ENCODE measurements at regions not wholly inside any gene's neighbourhood (a gene's known extent, or its start where the extent isn't known, plus 50 kb on each side); places are given as distances from the start of the nearest gene placed in this dataset.

DNA sequence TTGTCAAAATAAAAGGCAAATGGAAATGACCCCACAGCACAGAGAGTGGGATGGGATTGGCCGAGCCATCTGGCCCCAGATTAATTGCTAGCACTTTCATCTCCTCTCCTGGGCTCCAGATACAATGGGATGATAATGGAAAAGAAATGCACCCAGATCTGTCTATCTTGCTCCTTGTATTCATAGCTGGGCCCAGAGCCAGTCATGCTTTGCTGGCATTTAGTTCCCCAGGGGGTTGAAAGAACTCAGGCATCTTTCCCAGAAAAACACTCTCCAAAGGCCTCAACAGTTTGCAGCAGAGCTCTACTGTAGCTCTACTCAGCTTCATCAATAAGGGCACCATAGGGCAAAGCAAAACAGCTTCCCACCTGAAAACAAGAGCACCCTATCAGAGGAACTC is 116.0 kb upstream of the FOXA2 start:
- H3K27ac ChIP-seq (ENCODE audit: low read depth in 1 of 2, low read length in 2 of 2): no peak overlapping the region
- 79% methylated on average over 1 of the region's 1 CpG for WGBS
- TF ChIP-seq GABPA (IDR thresholded peaks at IDR 0.05 in 1 of 2, conservative IDR thresholded peaks at IDR 0.05 in 1 of 2): no peak
- no peak for TF ChIP-seq FOXA1 (IDR thresholded peaks at IDR 0.05)
- no peak for TF ChIP-seq EGR1 (IDR thresholded peaks at IDR 0.05; ENCODE audit: low read depth in 2 of 2)
- no peak for TF ChIP-seq SP1 (IDR thresholded peaks at IDR 0.05)
- TF ChIP-seq NR2F2 (IDR thresholded peaks at IDR 0.05): no peak
- TF ChIP-seq, protein P1, sequence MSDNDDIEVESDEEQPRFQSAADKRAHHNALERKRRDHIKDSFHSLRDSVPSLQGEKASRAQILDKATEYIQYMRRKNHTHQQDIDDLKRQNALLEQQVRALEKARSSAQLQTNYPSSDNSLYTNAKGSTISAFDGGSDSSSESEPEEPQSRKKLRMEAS (IDR thresholded peaks at IDR 0.05): no peak
- no peak for TF ChIP-seq TAF1 (conservative IDR thresholded peaks at IDR 0.05)
- peaks cover 0 to 7% (median 0%) of the 10 kb centered on the region in 4 donors for H3K9me3 ChIP-seq (ENCODE audit: control insufficient read depth in 4 of 4, low read length in 3 of 4)
- no peak for DNase-seq (ENCODE audit: low spot score)
- no peaks in the 10 kb centered on the region for H3K4me1 ChIP-seq (ENCODE audit: control insufficient read depth in 4 of 4, insufficient read depth in 4 of 4, low read length in 3 of 4)
- no peak overlapping the region for H3K9ac ChIP-seq (ENCODE audit: low read depth in 1 of 2, low read length in 2 of 2)
- no peaks in the 10 kb centered on the region for H3K27me3 ChIP-seq (ENCODE audit: control insufficient read depth in 4 of 4, insufficient read depth in 4 of 4, low read length in 3 of 4)
- H3K4me3 ChIP-seq (ENCODE audit: low read depth in 1 of 3, low read length in 3 of 3): no peak overlapping the region
- H3K36me3 ChIP-seq (ENCODE audit: control insufficient read depth in 4 of 4, insufficient read depth in 3 of 4, low read depth in 1 of 4, low read length in 3 of 4): no peaks in the 10 kb centered on the region

DNA sequence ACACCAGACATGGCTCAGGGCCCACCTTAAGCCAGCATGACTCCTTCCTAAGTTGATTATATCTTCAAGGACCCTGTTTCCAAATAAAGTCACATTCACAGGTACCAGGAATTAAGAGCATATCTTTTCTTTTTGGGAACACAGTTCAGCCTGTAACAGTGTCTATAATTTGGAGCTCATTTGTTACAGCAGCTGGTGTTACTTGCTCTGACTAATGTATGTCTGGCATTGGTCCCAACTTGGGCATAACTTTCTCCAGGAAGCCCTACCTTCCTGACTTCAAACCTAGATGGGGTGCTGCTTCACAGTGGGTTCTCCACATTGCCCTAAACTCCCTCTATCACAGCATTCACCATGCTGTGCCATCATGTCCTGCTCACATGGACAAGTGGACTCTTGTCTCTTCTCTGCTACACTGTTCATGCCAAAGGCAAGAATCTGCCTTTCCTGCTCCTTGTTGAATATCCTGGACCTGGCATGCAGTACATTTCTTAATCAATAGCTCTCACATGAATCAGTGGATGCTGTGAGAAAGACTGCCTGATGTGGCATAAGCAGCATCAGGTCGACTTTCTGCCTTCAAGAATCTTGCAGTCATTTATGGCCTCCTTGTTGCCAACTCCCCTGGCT is 117.4 kb upstream of the FOXA2 start:
- Histone ChIP-seq H3K27ac (ENCODE audit: low read depth in 1 of 2, low read length in 2 of 2) (no peak overlapping the region), H3K9ac (ENCODE audit: low read depth in 1 of 2, low read length in 2 of 2) (no peak overlapping the region), H3K4me1 (ENCODE audit: control insufficient read depth in 4 of 4, insufficient read depth in 4 of 4, low read length in 3 of 4) (no peaks in the 10 kb centered on the region), H3K4me3 (ENCODE audit: low read depth in 1 of 3, low read length in 3 of 3) (no peak overlapping the region), H3K9me3 (ENCODE audit: control insufficient read depth in 4 of 4, low read length in 3 of 4) (peaks cover 0 to 7% (median 0%) of the 10 kb centered on the region in 4 donors), H3K36me3 (ENCODE audit: control insufficient read depth in 4 of 4, insufficient read depth in 3 of 4, low read depth in 1 of 4, low read length in 3 of 4) (no peaks in the 10 kb centered on the region), H3K27me3 (ENCODE audit: control insufficient read depth in 4 of 4, insufficient read depth in 4 of 4, low read length in 3 of 4) (no peaks in the 10 kb centered on the region)
- TF ChIP-seq FOXA2 (IDR thresholded peaks at IDR 0.05) (no peak), GABPA (IDR thresholded peaks at IDR 0.05 in 1 of 2, conservative IDR thresholded peaks at IDR 0.05 in 1 of 2) (no peak), EGR1 (IDR thresholded peaks at IDR 0.05; ENCODE audit: low read depth in 2 of 2) (no peak), RAD21 (IDR thresholded peaks at IDR 0.05) (no peak), NR2F2 (IDR thresholded peaks at IDR 0.05) (no peak), SP1 (IDR thresholded peaks at IDR 0.05) (no peak), JUND (IDR thresholded peaks at IDR 0.05) (no peak), RXRA (IDR thresholded peaks at IDR 0.05) (no peak)
- TF ChIP-seq, protein P2, sequence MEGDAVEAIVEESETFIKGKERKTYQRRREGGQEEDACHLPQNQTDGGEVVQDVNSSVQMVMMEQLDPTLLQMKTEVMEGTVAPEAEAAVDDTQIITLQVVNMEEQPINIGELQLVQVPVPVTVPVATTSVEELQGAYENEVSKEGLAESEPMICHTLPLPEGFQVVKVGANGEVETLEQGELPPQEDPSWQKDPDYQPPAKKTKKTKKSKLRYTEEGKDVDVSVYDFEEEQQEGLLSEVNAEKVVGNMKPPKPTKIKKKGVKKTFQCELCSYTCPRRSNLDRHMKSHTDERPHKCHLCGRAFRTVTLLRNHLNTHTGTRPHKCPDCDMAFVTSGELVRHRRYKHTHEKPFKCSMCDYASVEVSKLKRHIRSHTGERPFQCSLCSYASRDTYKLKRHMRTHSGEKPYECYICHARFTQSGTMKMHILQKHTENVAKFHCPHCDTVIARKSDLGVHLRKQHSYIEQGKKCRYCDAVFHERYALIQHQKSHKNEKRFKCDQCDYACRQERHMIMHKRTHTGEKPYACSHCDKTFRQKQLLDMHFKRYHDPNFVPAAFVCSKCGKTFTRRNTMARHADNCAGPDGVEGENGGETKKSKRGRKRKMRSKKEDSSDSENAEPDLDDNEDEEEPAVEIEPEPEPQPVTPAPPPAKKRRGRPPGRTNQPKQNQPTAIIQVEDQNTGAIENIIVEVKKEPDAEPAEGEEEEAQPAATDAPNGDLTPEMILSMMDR (IDR thresholded peaks at IDR 0.05; ENCODE audit: low read depth, low read length, missing input control): no peak
- TF ChIP-seq, protein P3, sequence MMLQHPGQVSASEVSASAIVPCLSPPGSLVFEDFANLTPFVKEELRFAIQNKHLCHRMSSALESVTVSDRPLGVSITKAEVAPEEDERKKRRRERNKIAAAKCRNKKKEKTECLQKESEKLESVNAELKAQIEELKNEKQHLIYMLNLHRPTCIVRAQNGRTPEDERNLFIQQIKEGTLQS (IDR thresholded peaks at IDR 0.05): no peak
- no peak for DNase-seq (ENCODE audit: low spot score)
- 60% methylated on average over 1 of the region's 1 CpG for WGBS

DNA sequence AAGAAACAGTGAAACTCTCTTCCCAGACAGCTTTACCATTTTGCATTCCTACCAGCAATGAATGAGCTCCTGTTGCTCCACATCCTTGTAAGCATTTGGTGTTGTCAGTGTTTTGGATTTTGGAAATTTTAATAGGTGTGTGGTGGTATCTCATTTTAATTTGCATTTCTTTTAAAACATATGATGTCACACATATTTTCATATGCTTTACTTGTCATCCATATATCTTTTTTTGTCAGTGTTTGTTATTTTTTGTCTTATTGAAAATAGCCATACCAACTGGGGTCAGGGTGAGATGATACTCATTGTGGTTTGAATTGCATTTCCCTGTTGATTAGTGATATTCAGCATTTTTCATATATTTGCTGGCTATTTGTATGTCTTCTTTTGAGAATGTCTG is 119.5 kb upstream of the FOXA2 start:
- TF ChIP-seq TAF1 (conservative IDR thresholded peaks at IDR 0.05): no peak
- TF ChIP-seq, protein P3 (IDR thresholded peaks at IDR 0.05): no peak
- TF ChIP-seq, protein P4, sequence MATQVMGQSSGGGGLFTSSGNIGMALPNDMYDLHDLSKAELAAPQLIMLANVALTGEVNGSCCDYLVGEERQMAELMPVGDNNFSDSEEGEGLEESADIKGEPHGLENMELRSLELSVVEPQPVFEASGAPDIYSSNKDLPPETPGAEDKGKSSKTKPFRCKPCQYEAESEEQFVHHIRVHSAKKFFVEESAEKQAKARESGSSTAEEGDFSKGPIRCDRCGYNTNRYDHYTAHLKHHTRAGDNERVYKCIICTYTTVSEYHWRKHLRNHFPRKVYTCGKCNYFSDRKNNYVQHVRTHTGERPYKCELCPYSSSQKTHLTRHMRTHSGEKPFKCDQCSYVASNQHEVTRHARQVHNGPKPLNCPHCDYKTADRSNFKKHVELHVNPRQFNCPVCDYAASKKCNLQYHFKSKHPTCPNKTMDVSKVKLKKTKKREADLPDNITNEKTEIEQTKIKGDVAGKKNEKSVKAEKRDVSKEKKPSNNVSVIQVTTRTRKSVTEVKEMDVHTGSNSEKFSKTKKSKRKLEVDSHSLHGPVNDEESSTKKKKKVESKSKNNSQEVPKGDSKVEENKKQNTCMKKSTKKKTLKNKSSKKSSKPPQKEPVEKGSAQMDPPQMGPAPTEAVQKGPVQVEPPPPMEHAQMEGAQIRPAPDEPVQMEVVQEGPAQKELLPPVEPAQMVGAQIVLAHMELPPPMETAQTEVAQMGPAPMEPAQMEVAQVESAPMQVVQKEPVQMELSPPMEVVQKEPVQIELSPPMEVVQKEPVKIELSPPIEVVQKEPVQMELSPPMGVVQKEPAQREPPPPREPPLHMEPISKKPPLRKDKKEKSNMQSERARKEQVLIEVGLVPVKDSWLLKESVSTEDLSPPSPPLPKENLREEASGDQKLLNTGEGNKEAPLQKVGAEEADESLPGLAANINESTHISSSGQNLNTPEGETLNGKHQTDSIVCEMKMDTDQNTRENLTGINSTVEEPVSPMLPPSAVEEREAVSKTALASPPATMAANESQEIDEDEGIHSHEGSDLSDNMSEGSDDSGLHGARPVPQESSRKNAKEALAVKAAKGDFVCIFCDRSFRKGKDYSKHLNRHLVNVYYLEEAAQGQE (IDR thresholded peaks at IDR 0.05): no peak
- no peak for TF ChIP-seq RAD21 (IDR thresholded peaks at IDR 0.05)
- TF ChIP-seq RXRA (IDR thresholded peaks at IDR 0.05): no peak
- no peak for TF ChIP-seq NR2F2 (IDR thresholded peaks at IDR 0.05)
- TF ChIP-seq, protein P5, sequence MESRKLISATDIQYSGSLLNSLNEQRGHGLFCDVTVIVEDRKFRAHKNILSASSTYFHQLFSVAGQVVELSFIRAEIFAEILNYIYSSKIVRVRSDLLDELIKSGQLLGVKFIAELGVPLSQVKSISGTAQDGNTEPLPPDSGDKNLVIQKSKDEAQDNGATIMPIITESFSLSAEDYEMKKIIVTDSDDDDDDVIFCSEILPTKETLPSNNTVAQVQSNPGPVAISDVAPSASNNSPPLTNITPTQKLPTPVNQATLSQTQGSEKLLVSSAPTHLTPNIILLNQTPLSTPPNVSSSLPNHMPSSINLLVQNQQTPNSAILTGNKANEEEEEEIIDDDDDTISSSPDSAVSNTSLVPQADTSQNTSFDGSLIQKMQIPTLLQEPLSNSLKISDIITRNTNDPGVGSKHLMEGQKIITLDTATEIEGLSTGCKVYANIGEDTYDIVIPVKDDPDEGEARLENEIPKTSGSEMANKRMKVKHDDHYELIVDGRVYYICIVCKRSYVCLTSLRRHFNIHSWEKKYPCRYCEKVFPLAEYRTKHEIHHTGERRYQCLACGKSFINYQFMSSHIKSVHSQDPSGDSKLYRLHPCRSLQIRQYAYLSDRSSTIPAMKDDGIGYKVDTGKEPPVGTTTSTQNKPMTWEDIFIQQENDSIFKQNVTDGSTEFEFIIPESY (IDR thresholded peaks at IDR 0.05): no peak
- no peak for DNase-seq (ENCODE audit: low spot score)
- Histone ChIP-seq H3K36me3 (ENCODE audit: control insufficient read depth in 4 of 4, insufficient read depth in 3 of 4, low read depth in 1 of 4, low read length in 3 of 4) (no peaks in the 10 kb centered on the region), H3K27ac (ENCODE audit: low read depth in 1 of 2, low read length in 2 of 2) (no peak overlapping the region), H3K9me3 (ENCODE audit: control insufficient read depth in 4 of 4, low read length in 3 of 4) (peaks cover 0 to 7% (median 0%) of the 10 kb centered on the region in 4 donors), H3K4me3 (ENCODE audit: low read depth in 1 of 3, low read length in 3 of 3) (no peak overlapping the region), H3K9ac (ENCODE audit: low read depth in 1 of 2, low read length in 2 of 2) (no peak overlapping the region), H3K27me3 (ENCODE audit: control insufficient read depth in 4 of 4, insufficient read depth in 4 of 4, low read length in 3 of 4) (peaks cover 0 to 4% (median 0%) of the 10 kb centered on the region in 4 donors), H3K4me1 (ENCODE audit: control insufficient read depth in 4 of 4, insufficient read depth in 4 of 4, low read length in 3 of 4) (no peaks in the 10 kb centered on the region)
